DOHH2 (cell line): ENCODE measurements at regions not wholly inside any gene's neighbourhood (a gene's known extent, or its start where the extent isn't known, plus 50 kb on each side); places are given as distances from the start of the nearest gene placed in this dataset.
"Not testable (repeated sequence)": the region's sequence is repeated elsewhere in the genome, so short reads cannot be mapped to it uniquely, and the experiment has no call there.

Experiments used
- H3F3A ChIP-seq: fragments of 200-600 bp; sonication (generic), shearing (Covaris generic); 2 replicates; pipeline ENCODE4 v1.6.0; 2016; ENCODE audit warnings: antibody characterized with exemption, mild to moderate bottlenecking; ENCODE audit not compliant: control insufficient read depth, insufficient read depth
- H3K27ac ChIP-seq: fragments of 200-600 bp; sonication (generic); 2 replicates; pipeline ENCODE4 v1.5.1; 2014; ENCODE audit warnings: low read depth, mild to moderate bottlenecking, low read length, moderate library complexity
- H3K27me3 ChIP-seq: fragments of 200-600 bp; sonication (generic); 2 replicates; pipeline ENCODE4 v1.6.1; 2014; ENCODE audit warnings: mild to moderate bottlenecking, low read length, mixed read lengths; ENCODE audit not compliant: control insufficient read depth
- H3K36me3 ChIP-seq: fragments of 200-600 bp; sonication (generic); 2 replicates; pipeline ENCODE4 v1.6.1; 2014; ENCODE audit warnings: mild to moderate bottlenecking, low read length, moderate library complexity, mixed read lengths; ENCODE audit not compliant: control insufficient read depth
- H3K4me1 ChIP-seq: fragments of 200-600 bp; sonication (generic); 2 replicates; pipeline ENCODE4 v1.6.1; 2014; ENCODE audit warnings: mild to moderate bottlenecking, low read length, mixed read lengths; ENCODE audit not compliant: control insufficient read depth
- H3K4me2 ChIP-seq: fragments of 200-600 bp; sonication (generic); 2 replicates; pipeline ENCODE4 v1.6.0; 2014; ENCODE audit warnings: mild to moderate bottlenecking, low read length, moderate library complexity
- H3K4me3 ChIP-seq: fragments of 200-600 bp; sonication (generic); 2 replicates; pipeline ENCODE4 v1.5.1; 2014; ENCODE audit warnings: mild to moderate bottlenecking, low read length, mixed read lengths
- H3K79me2 ChIP-seq: fragments of 200-600 bp; sonication (generic); 2 replicates; pipeline ENCODE4 v1.6.1; 2014; ENCODE audit warnings: mild to moderate bottlenecking, low read length, mixed read lengths; ENCODE audit not compliant: control insufficient read depth
- H3K9me2 ChIP-seq: fragments of 200-600 bp; sonication (generic); replicated peaks from 2 replicates; pipeline ENCODE4 v1.6.1; 2014; ENCODE audit warnings: mild to moderate bottlenecking, low read length, mixed read lengths; ENCODE audit not compliant: control insufficient read depth
- H3K9me3 ChIP-seq: fragments of 200-600 bp; sonication (generic); 2 replicates; pipeline ENCODE4 v1.6.1; 2014; ENCODE audit warnings: antibody characterized with exemption, low read length, mixed read lengths; ENCODE audit not compliant: control insufficient read depth, insufficient read depth
- H4K20me1 ChIP-seq: fragments of 200-600 bp; sonication (generic); 2 replicates; pipeline ENCODE4 v1.6.0; 2014; ENCODE audit warnings: low read depth, mild to moderate bottlenecking, antibody characterized with exemption, low read length, moderate library complexity; ENCODE audit not compliant: control insufficient read depth, insufficient read depth
- CTCF ChIP-seq: fragments of 200-600 bp; sonication (generic); IDR thresholded peaks from one replicate; pipeline ENCODE4 v1.5.1; 2014; ENCODE audit warnings: antibody characterized with exemption, mild to moderate bottlenecking, low read depth, low read length; ENCODE audit not compliant: poor library complexity, severe bottlenecking
- EZH2phosphoT487 ChIP-seq: fragments of 200-600 bp; sonication (generic); IDR thresholded peaks from 2 replicates; pipeline ENCODE4 v1.6.1; 2017; ENCODE audit warnings: borderline replicate concordance, mild to moderate bottlenecking, antibody characterized with exemption, low read length, moderate library complexity, mixed read lengths

- Histone ChIP-seq H3K9me3 (no peaks in the 10 kb centered on the region), H3K27ac (no peak overlapping the region), H3K9me2 (no peaks in the 10 kb centered on the region), H3K4me2 (no peak overlapping the region), H3F3A (no peaks in the 10 kb centered on the region), H4K20me1 (no peaks in the 10 kb centered on the region), H3K36me3 (no peaks in the 10 kb centered on the region), H3K79me2 (no peaks in the 10 kb centered on the region), H3K4me3 (no peak overlapping the region), H3K4me1 (no peaks in the 10 kb centered on the region), H3K27me3 (no peaks in the 10 kb centered on the region)
- no peak for TF ChIP-seq EZH2phosphoT487
Measured at GRCh38 chr10:2882628-2883027, 184.7 kb upstream of the PFKP start.

GRCh38 chr10:2881720-2882620, 185.4 kb upstream of the PFKP start:
- Histone ChIP-seq H3K9me2 (no peaks in the 10 kb centered on the region), H3F3A (no peaks in the 10 kb centered on the region), H3K27me3 (no peaks in the 10 kb centered on the region), H4K20me1 (no peaks in the 10 kb centered on the region), H3K4me3 (no peak overlapping the region), H3K36me3 (no peaks in the 10 kb centered on the region), H3K4me1 (no peaks in the 10 kb centered on the region), H3K79me2 (no peaks in the 10 kb centered on the region), H3K27ac (no peak overlapping the region), H3K9me3 (no peaks in the 10 kb centered on the region), H3K4me2 (no peak overlapping the region)
- TF ChIP-seq EZH2phosphoT487: no peak
- TF ChIP-seq CTCF: no peak

GRCh38 chr10:2880050-2880449, 187.3 kb upstream of the PFKP start:
- H3K79me2 ChIP-seq, H3F3A ChIP-seq, H3K4me2 ChIP-seq, H3K9me2 ChIP-seq, H3K9me3 ChIP-seq, H3K4me1 ChIP-seq, H3K27ac ChIP-seq, H4K20me1 ChIP-seq, H3K36me3 ChIP-seq, H3K27me3 ChIP-seq, H3K4me3 ChIP-seq: not testable (repeated sequence)

GRCh38 chr10:2878818-2879217, 188.5 kb upstream of the PFKP start:
- Histone ChIP-seq H3K4me2 (no peak overlapping the region), H3K27ac (no peak overlapping the region), H4K20me1 (no peaks in the 10 kb centered on the region), H3K36me3 (no peaks in the 10 kb centered on the region), H3K9me3 (no peaks in the 10 kb centered on the region), H3K79me2 (no peaks in the 10 kb centered on the region), H3K4me1 (no peaks in the 10 kb centered on the region), H3K27me3 (no peaks in the 10 kb centered on the region), H3K9me2 (no peaks in the 10 kb centered on the region), H3F3A (no peaks in the 10 kb centered on the region), H3K4me3 (no peak overlapping the region)
- no peak for TF ChIP-seq EZH2phosphoT487
- TF ChIP-seq CTCF: no peak
